ENCODE measurements at regions not wholly inside any gene's neighbourhood (a gene's known extent, or its start where the extent isn't known, plus 50 kb on each side); places are given as distances from the start of the nearest gene placed in this dataset.

GRCh38 chr21:31397515-31397926 lies 53.5 kb upstream of the TIAM1 start:
- TF ChIP-seq MED1 (CRISPR knock-in tag; IDR thresholded peaks at IDR 0.05; ENCODE audit: borderline replicate concordance) = no peak
- no peak for TF ChIP-seq ZFX (CRISPR knock-in tag; IDR thresholded peaks at IDR 0.05)
